HG03135 (cell line): ENCODE measurements at regions not wholly inside any gene's neighbourhood (a gene's known extent, or its start where the extent isn't known, plus 50 kb on each side); places are given as distances from the start of the nearest gene placed in this dataset.
"Not testable (repeated sequence)": the region's sequence is repeated elsewhere in the genome, so short reads cannot be mapped to it uniquely, and the experiment has no call there.

ENCODE experiments used
- ATAC-seq: cut with Tn5 transposase; IDR thresholded peaks from one replicate; pipeline ENCODE4 v1.9.1; 2021; ENCODE audit warnings: mild to moderate bottlenecking, moderate library complexity; ENCODE audit not compliant: unreplicated experiment

GRCh38 chr18:54662986-54663385 lies 71.9 kb downstream of the DYNAP start:
- no peak for ATAC-seq

GRCh38 chr18:54669701-54670100 lies 78.7 kb downstream of the DYNAP start:
- not testable (repeated sequence) for ATAC-seq

GRCh38 chr18:54671291-54671881 lies 80.3 kb downstream of the DYNAP start:
- ATAC-seq: no peak

- ATAC-seq: no peak
Observed at GRCh38 chr18:54672109-54672508, 81.1 kb downstream of the DYNAP start.

GRCh38 chr18:54672846-54673475 lies 81.9 kb downstream of the DYNAP start:
- no peak for ATAC-seq

- ATAC-seq: no peak
Observed at GRCh38 chr18:54673936-54674335, 82.9 kb downstream of the DYNAP start.

- no peak for ATAC-seq
Observed at GRCh38 chr18:54675076-54675475, 84.0 kb downstream of the DYNAP start.

- no peak for ATAC-seq
Observed at GRCh38 chr18:54679318-54680149, 88.5 kb downstream of the DYNAP start.

- no peak for ATAC-seq
Observed at GRCh38 chr18:54684784-54685183, 93.7 kb downstream of the DYNAP start.

GRCh38 chr18:54689319-54689718 lies 98.3 kb downstream of the DYNAP start:
- ATAC-seq: no peak

- no peak for ATAC-seq
Observed at GRCh38 chr18:54690198-54690597, 99.2 kb downstream of the DYNAP start.

- no peak for ATAC-seq
Observed at GRCh38 chr18:54692463-54692862, 101.4 kb downstream of the DYNAP start.

- no peak for ATAC-seq
Observed at GRCh38 chr18:54696616-54697293, 105.7 kb downstream of the DYNAP start.

GRCh38 chr18:54700580-54700979 lies 109.5 kb downstream of the DYNAP start:
- no peak for ATAC-seq

GRCh38 chr18:54702686-54703085 lies 111.6 kb downstream of the DYNAP start:
- no peak for ATAC-seq

- ATAC-seq: no peak
Observed at GRCh38 chr18:54710074-54710899, 118.0 kb upstream of the RAB27B start.

- ATAC-seq: no peak
Observed at GRCh38 chr18:54710900-54711281, 117.4 kb upstream of the RAB27B start.

- ATAC-seq: no peak
Observed at GRCh38 chr18:54712306-54712705, 116.0 kb upstream of the RAB27B start.

- ATAC-seq: no peak
Observed at GRCh38 chr18:54712758-54713157, 115.5 kb upstream of the RAB27B start.

GRCh38 chr18:54713386-54713785 lies 114.9 kb upstream of the RAB27B start:
- no peak for ATAC-seq

GRCh38 chr18:54714851-54715250 lies 113.4 kb upstream of the RAB27B start:
- no peak for ATAC-seq
